PFSK-1 (cell line): ENCODE measurements at regions not wholly inside any gene's neighbourhood (a gene's known extent, or its start where the extent isn't known, plus 50 kb on each side); places are given as distances from the start of the nearest gene placed in this dataset.

Experiments used
- FOXP2 ChIP-seq: optimal IDR thresholded peaks from 2 replicates; pipeline ENCODE3; 2011; ENCODE audit warnings: borderline replicate concordance, control low read depth, inconsistent platforms; ENCODE audit not compliant: insufficient read depth; ENCODE audit errors: extremely low read length, extremely low read depth
- POLR2AphosphoS5 ChIP-seq: IDR thresholded peaks from 2 replicates; pipeline ENCODE4 v1.6.1; 2012; ENCODE audit warnings: low read depth, mild to moderate bottlenecking, control low read depth, low read length, moderate library complexity
- REST ChIP-seq, 2 experiments: IDR thresholded peaks; 2 replicates each; pipeline versions ENCODE4 v1.6.1 to v1.8.0; 2011 to 2012; ENCODE audit warnings: low read depth in 2 of 2, low read length in 2 of 2, control low read depth in 1 of 2, inconsistent platforms in 1 of 2, mild to moderate bottlenecking in 1 of 2, moderate library complexity in 1 of 2; ENCODE audit not compliant: insufficient read depth in 1 of 2
- SIN3A ChIP-seq: IDR thresholded peaks from 2 replicates; pipeline ENCODE4 v1.6.1; 2012; ENCODE audit warnings: mild to moderate bottlenecking, low read length, moderate library complexity, borderline replicate concordance; ENCODE audit not compliant: insufficient read depth
- TAF1 ChIP-seq: IDR thresholded peaks from 2 replicates; pipeline ENCODE4 v1.6.1; 2012; ENCODE audit warnings: low read length, control low read depth, borderline replicate concordance; ENCODE audit not compliant: insufficient read depth

DNA sequence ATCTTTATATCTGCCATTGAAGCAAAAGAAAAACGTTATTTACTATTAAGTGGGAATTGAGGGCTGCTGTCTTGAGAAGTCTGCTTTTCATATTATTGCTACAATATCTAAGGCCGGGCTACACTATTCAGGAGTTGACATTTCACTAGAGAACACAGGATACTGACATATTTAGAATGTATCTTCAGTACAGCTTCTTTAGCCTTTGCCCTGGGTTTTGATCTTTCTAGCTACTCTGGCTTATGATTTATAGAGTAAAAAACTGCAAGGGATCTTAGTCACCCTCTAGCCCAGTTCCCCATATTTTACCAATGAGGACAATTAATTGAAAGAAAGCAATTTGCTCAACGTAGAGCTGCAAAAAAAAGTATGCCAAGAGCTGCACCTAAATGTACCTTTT, 307.4 kb upstream of the DPPA4 start:
- TF ChIP-seq SIN3A (no peak), POLR2AphosphoS5 (no peak), TAF1 (no peak), REST (IDR thresholded peaks at IDR 0.05; ENCODE audit: insufficient read depth in 1 of 2, low read depth in 2 of 2, low read length in 2 of 2) (no peak), FOXP2 (no peak)

GRCh38 chr3:109648027-109648426, 310.7 kb upstream of the DPPA4 start:
- TF ChIP-seq SIN3A, result no peak
- no peak for TF ChIP-seq REST (IDR thresholded peaks at IDR 0.05; ENCODE audit: insufficient read depth in 1 of 2, low read depth in 2 of 2, low read length in 2 of 2)
- TF ChIP-seq TAF1, result no peak
- no peak for TF ChIP-seq POLR2AphosphoS5
- TF ChIP-seq FOXP2, result no peak

GRCh38 chr3:109656225-109656624, 318.9 kb upstream of the DPPA4 start:
- TF ChIP-seq POLR2AphosphoS5, result no peak
- TF ChIP-seq TAF1, result no peak
- no peak for TF ChIP-seq SIN3A
- TF ChIP-seq REST (IDR thresholded peaks at IDR 0.05; ENCODE audit: insufficient read depth in 1 of 2, low read depth in 2 of 2, low read length in 2 of 2), result no peak
- no peak for TF ChIP-seq FOXP2

DNA sequence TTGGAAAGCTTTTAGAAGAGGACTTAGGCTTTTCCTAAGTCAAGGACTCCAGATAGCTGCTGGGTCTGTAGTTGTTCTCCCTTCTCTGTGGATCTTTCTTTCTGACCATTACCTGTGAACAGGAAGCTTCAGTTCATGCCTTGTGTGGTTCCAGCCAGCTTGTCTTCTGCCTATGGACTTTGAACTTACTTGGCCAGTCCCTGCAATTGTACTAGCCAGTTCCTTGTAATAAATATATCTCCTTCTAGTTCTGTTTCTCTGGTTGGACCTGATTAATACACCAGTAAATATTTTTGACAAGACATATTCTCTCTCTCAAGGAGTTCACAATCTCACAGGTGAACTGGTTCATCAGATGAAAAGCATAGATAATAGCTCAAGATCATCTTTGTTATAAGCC, 341.3 kb upstream of the DPPA4 start:
- no peak for TF ChIP-seq FOXP2

DNA sequence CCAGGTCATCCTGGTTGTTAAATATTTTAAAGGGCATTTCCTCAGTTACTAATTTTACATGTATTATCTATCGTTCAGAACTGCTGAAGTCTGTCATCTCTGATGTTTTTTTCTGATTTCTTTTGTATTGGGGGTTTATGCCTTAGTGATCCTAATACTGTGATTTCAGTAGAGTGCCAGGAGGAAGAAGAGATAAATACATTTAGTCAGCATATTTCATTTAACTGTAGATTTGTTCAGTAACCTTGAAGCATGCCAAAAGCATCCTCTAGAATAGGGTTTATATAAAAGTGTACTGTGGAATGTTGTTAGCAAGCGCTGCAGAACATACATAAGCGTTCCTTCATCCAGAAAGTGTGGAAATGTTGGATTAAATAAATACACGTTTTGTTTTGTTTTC, 342.3 kb upstream of the DPPA4 start:
- TF ChIP-seq POLR2AphosphoS5, result no peak
- no peak for TF ChIP-seq SIN3A
- no peak for TF ChIP-seq FOXP2
- no peak for TF ChIP-seq REST (IDR thresholded peaks at IDR 0.05; ENCODE audit: insufficient read depth in 1 of 2, low read depth in 2 of 2, low read length in 2 of 2)
- no peak for TF ChIP-seq TAF1

- TF ChIP-seq SIN3A (no peak), REST (IDR thresholded peaks at IDR 0.05; ENCODE audit: insufficient read depth in 1 of 2, low read depth in 2 of 2, low read length in 2 of 2) (no peak), TAF1 (no peak), FOXP2 (no peak), POLR2AphosphoS5 (no peak)
These were observed 346.4 kb upstream of the DPPA4 start for GRCh38 chr3:109683746-109684145.
